GM12878 (cell line): ENCODE measurements at regions not wholly inside any gene's neighbourhood (a gene's known extent, or its start where the extent isn't known, plus 50 kb on each side); places are given as distances from the start of the nearest gene placed in this dataset.

Experiments
- ATAC-seq: fragments of 200-7000 bp; cut with Tn5 transposase; 3 replicates; pipeline ENCODE4 v1.9.1; 2020; ENCODE audit warnings: mild to moderate bottlenecking, moderate library complexity
- BruUV-seq: library from RNA; stranded (reverse); fragments of 400-500 nt; replicated peaks from 2 replicates; lab custom pipeline; 2021; lab: Mats Ljungman, UMichigan
- CTCF ChIA-PET: fragments of 300-600 bp; sonication (Branson Sonifier 250); formaldehyde crosslinking; extraction: SDS; loops from one replicate; lab custom pipeline; 2021; ENCODE audit warnings: inconsistent platforms; lab: Yijun Ruan, JAX
- POLR2A ChIA-PET: fragments of 350-600 bp; formaldehyde crosslinking; extraction: SDS; loops from one replicate; lab custom pipeline; 2021; ENCODE audit warnings: inconsistent platforms; lab: Charles Lee
- RAD21 ChIA-PET: fragments of 300-600 bp; sonication (Branson Sonifier 250); formaldehyde crosslinking; loops from one replicate; lab custom pipeline; 2023; ENCODE audit warnings: antibody characterized with exemption; ENCODE audit not compliant: unreplicated experiment; lab: Charles Lee
- SMC1A ChIA-PET: fragments of 300-600 bp; sonication (Branson Sonifier 250); formaldehyde crosslinking; loops from one replicate; lab custom pipeline; 2023; ENCODE audit not compliant: unreplicated experiment, uncharacterized antibody; lab: Charles Lee
- DNase-seq: peaks from one replicate; pipeline ENCODE4 v3.0.0-alpha.2; 2011; ENCODE audit warnings: low read depth, low spot score
- FAIRE-seq: peaks from 3 replicates; lab custom pipeline; 2011; peaks lifted over from hg19 to GRCh38; lab: Jason Lieb, UNC
- H2AFZ ChIP-seq: 2 replicates; pipeline ENCODE4 v1.6.0; 2011; ENCODE audit warnings: low read depth, low read length, control low read depth; ENCODE audit not compliant: control insufficient read depth
- H3K27ac ChIP-seq: 2 replicates; pipeline ENCODE4 v1.5.1; 2011; ENCODE audit warnings: control low read depth; ENCODE audit not compliant: control insufficient read depth, insufficient read depth
- H3K27me3 ChIP-seq, 2 experiments: replicated peaks in 1 of 2; 2 replicates each; pipeline versions ENCODE4 v1.6.0 to v1.6.1; 2011; ENCODE audit warnings: low read length in 1 of 2; ENCODE audit not compliant: control insufficient read depth in 2 of 2, insufficient read depth in 2 of 2
- H3K36me3 ChIP-seq, 2 experiments: 2 replicates each; pipeline ENCODE4 v1.5.1; 2011; ENCODE audit warnings: low read length in 1 of 2; ENCODE audit not compliant: control insufficient read depth in 2 of 2, insufficient read depth in 2 of 2
- H3K4me1 ChIP-seq: 2 replicates; pipeline ENCODE4 v1.6.1; 2011; ENCODE audit warnings: mild to moderate bottlenecking, low read length, moderate library complexity, mixed read lengths; ENCODE audit not compliant: control insufficient read depth, insufficient read depth
- H3K4me2 ChIP-seq: 2 replicates; pipeline ENCODE4 v1.6.0; 2011; ENCODE audit warnings: control low read depth; ENCODE audit not compliant: control insufficient read depth, insufficient read depth
- H3K4me3 ChIP-seq: fragments of 200-600 bp; sonication (generic); 2 replicates; pipeline ENCODE4 v1.5.1; 2016
- H3K79me2 ChIP-seq: 2 replicates; pipeline ENCODE4 v1.6.0; 2011; ENCODE audit warnings: low read length; ENCODE audit not compliant: control insufficient read depth, insufficient read depth
- H3K9ac ChIP-seq: 2 replicates; pipeline ENCODE4 v1.8.0; 2011; ENCODE audit warnings: low read length, control low read depth, mixed read lengths; ENCODE audit not compliant: control insufficient read depth, insufficient read depth
- H3K9me3 ChIP-seq: replicated peaks from 3 replicates; pipeline ENCODE4 v1.5.1; 2011; ENCODE audit warnings: mild to moderate bottlenecking, low read length; ENCODE audit not compliant: control insufficient read depth, insufficient read depth
- H4K20me1 ChIP-seq: 2 replicates; pipeline ENCODE4 v1.6.0; 2011; ENCODE audit not compliant: control insufficient read depth, insufficient read depth
- FOXM1 ChIP-seq: IDR thresholded peaks from 2 replicates; pipeline ENCODE4 v1.6.1; 2012; ENCODE audit warnings: low read depth, mild to moderate bottlenecking, inconsistent platforms, low read length, moderate library complexity
- LARP7 ChIP-seq: fragments of 450-650 bp; IDR thresholded peaks from 2 replicates; pipeline ENCODE4 v1.6.1; 2017; ENCODE audit warnings: mild to moderate bottlenecking
- RAD21 ChIP-seq: IDR thresholded peaks from 2 replicates; pipeline ENCODE4 v1.6.1; 2011; ENCODE audit warnings: mild to moderate bottlenecking, low read depth, low read length, moderate library complexity; ENCODE audit not compliant: insufficient read depth
- RELA ChIP-seq: fragments of 450-650 bp; IDR thresholded peaks from 2 replicates; pipeline ENCODE4 v1.8.0; 2014; ENCODE audit warnings: borderline replicate concordance; ENCODE audit not compliant: partially characterized antibody
- SMC3 ChIP-seq: IDR thresholded peaks from 2 replicates; pipeline ENCODE4 v1.6.1; 2011; ENCODE audit warnings: low read length, improper control_type of control experiment, borderline replicate concordance
- YY1 ChIP-seq: IDR thresholded peaks from 2 replicates; pipeline ENCODE4 v1.6.1; 2011; ENCODE audit warnings: low read depth, mild to moderate bottlenecking, low read length
- WGBS: methylation state at CpG from one replicate; pipeline ENCODE4 v1.1.6; 2016; ENCODE audit warnings: low lambda C conversion rate; ENCODE audit not compliant: insufficient replicate concordance, insufficient coverage; ENCODE audit errors: missing lambda C conversion rate; 5-methylcytosine and 5-hydroxymethylcytosine counted together
- in situ Hi-C: fragments of 300-500 bp; cut with MboI; formaldehyde crosslinking; loops from 9 replicates; pipeline ENCODE4 v1.14.3; 2018; ENCODE audit warnings: mixed read lengths
- intact Hi-C: fragments of 100-400 bp; cut with micrococcal nuclease; formaldehyde crosslinking; loops from one replicate; pipeline ENCODE4 v1.14.2; 2022; ENCODE audit not compliant: unreplicated experiment
- TF ChIP-seq, protein P1 (sequence below), 3 experiments: IDR thresholded peaks in 2 of 3; conservative IDR thresholded peaks in 1 of 3; 2 replicates each; pipeline ENCODE4 v1.5.1; 2011; ENCODE audit warnings: low read depth in 3 of 3, low read length in 3 of 3, mild to moderate bottlenecking in 3 of 3, control low read depth in 2 of 3, moderate library complexity in 2 of 3, inconsistent platforms in 1 of 3, mixed read lengths in 1 of 3; ENCODE audit not compliant: control insufficient read depth in 2 of 3, insufficient read depth in 1 of 3; ENCODE audit errors: extremely low read depth in 1 of 3
- TF ChIP-seq, protein P2 (sequence below): fragments of 450-650 bp; IDR thresholded peaks from 2 replicates; pipeline ENCODE4 v1.6.1; 2016; ENCODE audit warnings: mild to moderate bottlenecking

DNA sequence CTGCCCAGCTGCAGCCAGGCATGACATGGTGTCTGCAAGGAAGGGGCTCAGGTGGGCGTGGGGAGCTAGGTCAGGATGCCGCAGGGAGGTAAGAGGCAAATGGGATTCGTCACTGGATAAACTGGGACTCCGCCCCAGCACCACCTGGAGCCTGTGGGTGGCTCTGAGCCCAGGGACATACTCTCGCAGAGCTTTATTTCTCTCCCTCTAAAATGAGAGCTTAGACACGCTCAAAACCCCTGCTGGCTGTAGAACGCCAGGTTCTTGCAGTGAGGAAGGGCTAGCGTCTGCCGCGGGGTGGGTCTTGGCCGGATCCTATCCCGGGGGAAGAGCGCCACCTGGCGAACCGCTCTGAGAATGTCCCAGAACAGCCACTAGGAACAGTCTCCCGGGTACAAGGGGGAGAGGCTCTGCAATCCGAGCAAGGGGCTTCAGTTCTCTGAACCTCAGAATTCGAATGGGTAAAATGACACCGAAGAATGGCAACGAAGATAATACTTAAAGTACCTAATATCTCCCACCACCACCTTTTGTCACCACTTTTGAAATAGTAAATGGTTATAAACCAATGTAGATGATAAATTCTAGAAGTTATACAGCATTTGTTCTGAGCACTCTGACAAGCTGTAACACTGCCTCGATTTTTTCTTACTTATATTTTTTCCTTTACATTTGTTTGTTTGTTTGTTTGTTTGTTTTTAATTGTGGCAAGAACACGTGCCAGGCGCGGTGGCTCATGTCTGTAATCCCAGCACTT lies 53.2 kb upstream of the SRGAP3 start:
- Histone ChIP-seq H3K36me3 (no peaks in the 10 kb centered on the region), H3K4me1 (no peaks in the 10 kb centered on the region), H3K79me2 (no peaks in the 10 kb centered on the region), H3K27me3 (no peaks in the 10 kb centered on the region), H3K4me3 (no peak overlapping the region), H3K27ac (no peak overlapping the region), H3K9me3 (no peaks in the 10 kb centered on the region), H3K9ac (no peak overlapping the region), H2AFZ (no peak overlapping the region), H3K4me2 (0 out of 2 replicates have a peak overlapping the region, but pooled peaks have one; percentile 7), H4K20me1 (no peaks in the 10 kb centered on the region)
- DNase-seq = no peak
- ChIA-PET RAD21 (interaction anchor here (1.0 to 2.0 kb wide), 5 partner anchors 239 to 333 kb away, joined by 3 to 11 read pairs (median 3); no protein-coding TSS in a partner anchor), CTCF (interaction anchor here (0.7 to 6.0 kb wide), 23 partner anchors 8 to 343 kb away, joined by 3 to 48 read pairs (median 4); partner anchors contain the start of gene SRGAP3), SMC1A (interaction anchor here (0.8 to 5.7 kb wide), 9 partner anchors 12 to 367 kb away, joined by 3 to 25 read pairs (median 5); no protein-coding TSS in a partner anchor), POLR2A (no interaction called here)
- TF ChIP-seq RELA = no peak
- TF ChIP-seq, protein P1, sequence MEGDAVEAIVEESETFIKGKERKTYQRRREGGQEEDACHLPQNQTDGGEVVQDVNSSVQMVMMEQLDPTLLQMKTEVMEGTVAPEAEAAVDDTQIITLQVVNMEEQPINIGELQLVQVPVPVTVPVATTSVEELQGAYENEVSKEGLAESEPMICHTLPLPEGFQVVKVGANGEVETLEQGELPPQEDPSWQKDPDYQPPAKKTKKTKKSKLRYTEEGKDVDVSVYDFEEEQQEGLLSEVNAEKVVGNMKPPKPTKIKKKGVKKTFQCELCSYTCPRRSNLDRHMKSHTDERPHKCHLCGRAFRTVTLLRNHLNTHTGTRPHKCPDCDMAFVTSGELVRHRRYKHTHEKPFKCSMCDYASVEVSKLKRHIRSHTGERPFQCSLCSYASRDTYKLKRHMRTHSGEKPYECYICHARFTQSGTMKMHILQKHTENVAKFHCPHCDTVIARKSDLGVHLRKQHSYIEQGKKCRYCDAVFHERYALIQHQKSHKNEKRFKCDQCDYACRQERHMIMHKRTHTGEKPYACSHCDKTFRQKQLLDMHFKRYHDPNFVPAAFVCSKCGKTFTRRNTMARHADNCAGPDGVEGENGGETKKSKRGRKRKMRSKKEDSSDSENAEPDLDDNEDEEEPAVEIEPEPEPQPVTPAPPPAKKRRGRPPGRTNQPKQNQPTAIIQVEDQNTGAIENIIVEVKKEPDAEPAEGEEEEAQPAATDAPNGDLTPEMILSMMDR (IDR thresholded peaks at IDR 0.05 in 2 of 3, conservative IDR thresholded peaks at IDR 0.05 in 1 of 3; ENCODE audit: control insufficient read depth in 2 of 3, extremely low read depth in 1 of 3, insufficient read depth in 1 of 3, low read depth in 3 of 3, low read length in 3 of 3) = peak; percentile 81 to 92 (median 82); a peak in 5 of 6 replicates
- 0 out of 2 replicates have a peak, but pooled peaks have one; percentile 39 for TF ChIP-seq FOXM1
- TF ChIP-seq, protein P2, sequence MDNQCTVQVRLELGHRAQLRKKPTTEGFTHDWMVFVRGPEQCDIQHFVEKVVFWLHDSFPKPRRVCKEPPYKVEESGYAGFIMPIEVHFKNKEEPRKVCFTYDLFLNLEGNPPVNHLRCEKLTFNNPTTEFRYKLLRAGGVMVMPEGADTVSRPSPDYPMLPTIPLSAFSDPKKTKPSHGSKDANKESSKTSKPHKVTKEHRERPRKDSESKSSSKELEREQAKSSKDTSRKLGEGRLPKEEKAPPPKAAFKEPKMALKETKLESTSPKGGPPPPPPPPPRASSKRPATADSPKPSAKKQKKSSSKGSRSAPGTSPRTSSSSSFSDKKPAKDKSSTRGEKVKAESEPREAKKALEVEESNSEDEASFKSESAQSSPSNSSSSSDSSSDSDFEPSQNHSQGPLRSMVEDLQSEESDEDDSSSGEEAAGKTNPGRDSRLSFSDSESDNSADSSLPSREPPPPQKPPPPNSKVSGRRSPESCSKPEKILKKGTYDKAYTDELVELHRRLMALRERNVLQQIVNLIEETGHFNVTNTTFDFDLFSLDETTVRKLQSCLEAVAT = no peak
- peak; percentile 81 for TF ChIP-seq RAD21
- peak; percentile 97 for TF ChIP-seq SMC3
- TF ChIP-seq LARP7 = 0 out of 2 replicates have a peak, but pooled peaks have one; percentile 39
- TF ChIP-seq YY1 = peak; percentile 61; the same call in 1 of the 2 replicates
- ATAC-seq = peak; percentile 100
- in situ Hi-C loops (loop anchor here (5.0 kb wide), 2 partner anchors 235 to 330 kb away; no protein-coding TSS in a partner anchor), intact Hi-C loops (loop anchor here (1.0 kb wide), 3 partner anchors 235 to 331 kb away; no protein-coding TSS in a partner anchor)
- peak; percentile 75 for FAIRE-seq
- BruUV-seq = no TSS peak
- WGBS = 18% methylated on average over 24 of the region's 24 CpGs
